ENCODE measurements at regions not wholly inside any gene's neighbourhood (a gene's known extent, or its start where the extent isn't known, plus 50 kb on each side); places are given as distances from the start of the nearest gene placed in this dataset.

DNA sequence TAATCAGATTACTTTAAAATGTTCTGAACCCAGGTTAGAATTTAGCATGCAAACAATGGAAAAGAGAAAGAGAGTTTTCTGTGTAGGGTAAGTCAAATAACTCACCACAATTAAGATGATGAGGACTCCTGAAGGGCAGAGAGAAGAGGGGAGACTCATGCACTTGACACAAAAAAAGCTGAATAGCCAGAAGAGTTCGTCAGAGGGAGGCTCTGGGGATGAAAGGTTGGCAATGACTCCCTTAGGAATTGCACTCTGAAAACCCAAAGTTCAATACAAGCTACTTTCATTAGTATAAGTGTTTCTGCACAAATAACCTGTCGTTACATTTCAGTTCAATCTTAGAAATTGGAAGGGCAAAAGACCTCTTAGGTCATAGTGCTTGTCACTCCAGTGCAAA is 434.4 kb upstream of the PCDH9 start:
- TF ChIP-seq RAD21 (CRISPR knock-in tag; conservative IDR thresholded peaks at IDR 0.05 in 1 of 2, IDR thresholded peaks at IDR 0.05 in 1 of 2) (no peak), NCOA6 (IDR thresholded peaks at IDR 0.05) (no peak)

Measured in K562 (cell line).